ENCODE measurements at regions not wholly inside any gene's neighbourhood (a gene's known extent, or its start where the extent isn't known, plus 50 kb on each side); places are given as distances from the start of the nearest gene placed in this dataset.

- H3K9ac ChIP-seq (replicated peaks; ENCODE audit: extremely low read depth, insufficient read depth, low read length): no peak overlapping the region
- H3K9me1 ChIP-seq (replicated peaks; ENCODE audit: control insufficient read depth, extremely low read depth, insufficient read depth, low read length): no peaks in the 10 kb centered on the region
- FAIRE-seq (no peak), DNase-seq (ENCODE audit: low read depth, low spot score) (no peak)
- POLR2A ChIA-PET: no interaction called here
- no peaks in the 10 kb centered on the region for H3K27me3 ChIP-seq (ENCODE audit: control insufficient read depth in 2 of 2, insufficient read depth in 2 of 2, low read length in 2 of 2)
- H3K36me3 ChIP-seq (ENCODE audit: control insufficient read depth in 2 of 2, extremely low read depth in 1 of 2, insufficient read depth in 2 of 2, low read length in 2 of 2): no peaks in the 10 kb centered on the region
- no peak overlapping the region for H3K4me3 ChIP-seq (replicated peaks in 1 of 3; ENCODE audit: insufficient read depth in 1 of 3, low read depth in 1 of 3, low read length in 3 of 3)
- no peak overlapping the region for H2AFZ ChIP-seq (ENCODE audit: low read depth, low read length)
- CTCF ChIA-PET: no interaction called here
- no peaks in the 10 kb centered on the region for H3K79me2 ChIP-seq (ENCODE audit: control insufficient read depth, insufficient read depth, low read length)
- H3K4me1 ChIP-seq (ENCODE audit: control insufficient read depth, extremely low read depth, insufficient read depth, low read length): no peaks in the 10 kb centered on the region
- peaks cover 3% of the 10 kb centered on the region for H3K9me3 ChIP-seq (replicated peaks; ENCODE audit: control insufficient read depth, insufficient read depth, low read length)
- no peak overlapping the region for H3K27ac ChIP-seq (ENCODE audit: insufficient read depth, low read depth, low read length)
- dilution Hi-C loops (cut with MboI; ENCODE audit: extremely low pct_ligation_motif_present, low sequenced_read_pairs): no loop called here
- H4K20me1 ChIP-seq (replicated peaks; ENCODE audit: control insufficient read depth, extremely low read depth, insufficient read depth, low read length): no peaks in the 10 kb centered on the region
- intact Hi-C loops (cut with micrococcal nuclease): no loop called here
- H3K4me2 ChIP-seq (ENCODE audit: insufficient read depth, low read length): no peak overlapping the region
- TF ChIP-seq GATA2 (IDR thresholded peaks at IDR 0.05; ENCODE audit: insufficient read depth, insufficient read length, low read depth, low read length) (no peak), FOS (IDR thresholded peaks at IDR 0.05; ENCODE audit: borderline replicate concordance, insufficient read depth, low read length) (no peak), MAX (IDR thresholded peaks at IDR 0.05; ENCODE audit: insufficient read depth, insufficient read length) (no peak), JUN (IDR thresholded peaks at IDR 0.05; ENCODE audit: borderline replicate concordance, insufficient read depth, insufficient read length, low read depth) (no peak), CTCF (IDR thresholded peaks at IDR 0.05; ENCODE audit: extremely low read depth in 1 of 2, insufficient read depth in 1 of 2, low read depth in 1 of 2, low read length in 2 of 2) (no peak), MYC (IDR thresholded peaks at IDR 0.05; ENCODE audit: low read depth, low read length) (no peak), POLR2A (IDR thresholded peaks at IDR 0.05; ENCODE audit: low read depth, low read length) (no peak), POLR2AphosphoS5 (IDR thresholded peaks at IDR 0.05; ENCODE audit: insufficient read depth, low read depth, low read length) (no peak), EZH2 (IDR thresholded peaks at IDR 0.05; ENCODE audit: borderline replicate concordance, low read depth, low read length, severe bottlenecking) (no peak)
- BruUV-seq (replicated peaks): no TSS peak
Measured at GRCh38 chr16:50940275-50940854, 198.5 kb downstream of the CYLD start.

Data from endothelial cell of umbilical vein (primary cell).